ENCODE measurements at regions not wholly inside any gene's neighbourhood (a gene's known extent, or its start where the extent isn't known, plus 50 kb on each side); places are given as distances from the start of the nearest gene placed in this dataset.
"Not testable (repeated sequence)": the region's sequence is repeated elsewhere in the genome, so short reads cannot be mapped to it uniquely, and the experiment has no call there.

DNA sequence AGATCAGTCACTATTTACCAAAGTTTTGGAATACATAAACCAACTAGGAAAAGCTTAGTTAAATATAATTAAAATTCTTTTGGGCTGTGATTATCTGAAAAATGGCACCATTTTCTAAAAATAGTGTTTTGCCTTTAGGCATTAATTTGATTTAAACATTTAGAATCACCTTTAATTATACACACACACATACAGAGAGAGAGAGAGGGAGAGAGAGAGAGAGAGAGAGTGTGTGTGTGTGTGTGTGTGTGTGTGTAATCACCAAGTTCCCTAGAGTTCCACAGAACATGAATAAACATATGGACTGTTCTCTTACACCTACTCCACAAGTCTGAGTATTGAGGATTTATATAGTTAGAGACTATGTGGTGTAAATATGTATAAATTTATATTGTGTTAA is 141.2 kb upstream of the ATXN1 start:
- no peak for DNase-seq

- DNase-seq: peak; percentile 85
Observed at GRCh38 chr6:16901782-16902181, 140.5 kb upstream of the ATXN1 start.

- DNase-seq: peak; percentile 49
Observed at GRCh38 chr6:16901306-16901705, 140.0 kb upstream of the ATXN1 start.

GRCh38 chr6:16898640-16899396 is 137.6 kb upstream of the ATXN1 start:
- DNase-seq: no peak

- DNase-seq: no peak
Observed at GRCh38 chr6:16897669-16898068, 136.4 kb upstream of the ATXN1 start.

DNA sequence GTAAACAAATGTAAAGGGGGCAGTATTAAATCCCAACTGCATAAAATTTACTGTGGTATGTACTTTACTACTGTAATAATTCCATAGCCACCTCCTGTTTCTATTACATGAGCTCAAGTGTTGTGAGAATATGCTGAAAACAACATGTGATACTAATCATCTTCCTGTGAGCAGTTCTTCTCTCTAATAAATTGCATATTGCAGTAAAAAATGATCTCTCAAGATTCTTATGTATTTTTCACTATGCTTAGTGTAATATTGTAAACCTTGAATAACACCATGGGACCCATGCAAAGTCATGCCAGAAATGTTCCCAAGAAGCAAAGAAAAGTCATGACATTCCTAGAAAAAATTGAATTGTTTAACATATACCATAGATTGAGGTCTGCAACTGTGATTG is 133.0 kb upstream of the ATXN1 start:
- DNase-seq: no peak

- not testable (repeated sequence) for DNase-seq
Observed at GRCh38 chr6:16891110-16891509, 129.8 kb upstream of the ATXN1 start.

DNA sequence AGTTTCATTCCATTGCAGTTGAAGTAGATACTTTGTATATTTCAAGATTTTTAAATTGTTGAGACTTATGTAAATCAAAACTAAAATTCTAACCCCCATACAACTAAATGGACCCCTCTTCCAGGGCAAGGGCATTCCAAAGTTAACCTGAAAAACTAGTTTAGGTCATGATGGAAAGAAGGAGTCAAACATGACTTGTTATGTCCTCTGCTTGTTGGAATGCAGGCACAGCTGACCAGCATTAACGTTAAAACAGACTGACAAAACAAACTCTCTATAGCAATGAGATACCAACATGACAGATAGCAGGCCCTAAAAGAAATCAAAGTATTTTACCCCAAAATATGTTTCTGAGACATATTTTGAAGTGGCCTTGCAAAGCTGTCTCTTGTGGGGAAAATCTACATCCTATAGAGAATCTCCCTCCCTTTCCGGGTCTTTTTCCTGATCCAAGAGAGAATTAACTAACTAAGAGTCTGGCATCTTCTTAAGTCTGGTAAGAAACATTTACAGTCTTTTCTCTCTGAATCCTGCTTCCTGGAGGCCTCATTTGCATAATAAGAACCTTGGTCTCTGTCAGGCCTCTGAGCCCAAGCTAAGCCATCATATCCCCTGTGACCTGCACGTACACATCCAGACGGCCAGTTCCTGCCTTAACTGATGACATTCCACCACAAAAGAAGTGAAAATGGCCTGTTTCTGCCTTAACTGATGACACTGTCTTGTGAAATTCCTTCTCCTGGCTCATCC is 124.3 kb upstream of the ATXN1 start:
- no peak for DNase-seq

DNA sequence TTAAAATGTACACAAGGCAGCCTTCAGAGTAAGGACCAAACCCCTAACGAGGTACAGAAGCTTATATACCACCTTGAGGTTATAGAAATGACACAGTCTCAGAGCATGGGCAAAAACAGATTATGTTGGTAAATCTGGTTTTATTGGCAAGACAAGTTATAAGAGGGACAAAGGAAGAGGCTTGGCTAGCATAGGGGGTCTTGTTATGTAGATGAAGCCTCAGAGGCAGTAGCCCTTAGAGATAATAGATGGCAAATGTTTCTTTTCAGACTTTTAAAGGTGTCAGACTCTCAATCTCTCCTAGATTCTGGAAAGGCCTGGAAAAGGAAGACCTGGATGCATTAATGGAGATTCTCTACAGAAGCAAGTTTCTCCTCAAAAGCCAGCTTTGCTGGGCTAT is 123.3 kb upstream of the ATXN1 start:
- no peak for DNase-seq

GRCh38 chr6:16883414-16883813 is 122.2 kb upstream of the ATXN1 start:
- no peak for DNase-seq

GRCh38 chr6:16882230-16882629 is 121.0 kb upstream of the ATXN1 start:
- DNase-seq: no peak

DNA sequence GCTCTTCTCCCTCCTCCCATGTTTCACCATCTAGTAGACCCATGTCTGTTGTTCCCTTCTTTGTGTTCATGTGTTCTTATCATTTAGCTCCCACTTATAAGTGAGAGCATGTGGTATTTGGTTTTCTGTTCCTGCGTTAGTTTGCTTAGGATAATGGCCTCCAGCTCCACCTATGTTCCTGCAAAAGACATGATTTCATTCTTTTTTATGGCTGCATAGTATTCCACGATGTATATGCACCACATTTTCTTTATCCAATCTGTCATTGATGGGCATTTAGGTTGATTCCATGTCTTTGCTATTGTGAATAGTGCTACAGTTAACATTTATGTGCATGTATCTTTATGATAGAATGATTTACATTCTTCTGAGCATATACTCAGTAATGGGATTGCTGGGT is 115.6 kb upstream of the ATXN1 start:
- DNase-seq: not testable (repeated sequence)

- no peak for DNase-seq
Observed at GRCh38 chr6:16876201-16876600, 114.9 kb upstream of the ATXN1 start.

DNA sequence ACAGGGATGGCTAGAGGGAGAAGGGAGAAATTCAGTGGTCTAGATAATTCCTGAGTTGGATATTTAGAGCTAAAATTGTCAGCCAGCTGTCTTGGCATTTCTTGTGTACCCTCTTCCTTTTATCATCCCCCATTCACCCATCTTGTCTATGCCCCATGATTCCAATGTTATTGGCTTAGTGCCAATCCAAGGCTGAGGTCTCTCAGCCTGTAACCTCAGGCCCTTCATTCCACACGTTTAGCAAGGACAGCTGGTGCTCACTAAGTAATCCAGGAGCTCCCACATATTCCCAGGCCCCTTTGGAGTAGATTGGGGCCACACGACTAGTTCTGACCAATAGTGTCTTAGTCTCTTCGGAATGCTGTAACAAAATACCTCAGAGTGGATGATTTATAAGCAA is 112.4 kb upstream of the ATXN1 start:
- no peak for DNase-seq

GRCh38 chr6:16872543-16873235 is 111.4 kb upstream of the ATXN1 start:
- no peak for DNase-seq

DNA sequence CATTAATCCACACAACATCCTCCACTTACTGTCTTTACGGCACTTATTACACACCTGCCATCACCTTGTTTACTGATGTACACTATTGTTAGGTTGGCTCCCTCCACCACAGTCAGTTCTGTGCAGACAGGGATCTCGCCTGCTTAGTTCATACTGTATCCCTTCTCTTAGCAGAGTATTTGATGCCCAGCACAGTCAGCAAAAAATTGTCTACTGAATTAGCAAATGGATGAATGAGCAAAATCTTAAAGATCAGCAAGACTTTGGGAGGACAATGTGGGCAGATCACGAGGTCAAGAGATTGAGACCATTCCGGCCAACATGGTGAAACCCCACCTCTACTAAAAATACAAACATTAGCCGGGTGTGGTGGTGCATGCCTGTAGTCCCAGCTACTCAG is 109.8 kb upstream of the ATXN1 start:
- DNase-seq: no peak

DNA sequence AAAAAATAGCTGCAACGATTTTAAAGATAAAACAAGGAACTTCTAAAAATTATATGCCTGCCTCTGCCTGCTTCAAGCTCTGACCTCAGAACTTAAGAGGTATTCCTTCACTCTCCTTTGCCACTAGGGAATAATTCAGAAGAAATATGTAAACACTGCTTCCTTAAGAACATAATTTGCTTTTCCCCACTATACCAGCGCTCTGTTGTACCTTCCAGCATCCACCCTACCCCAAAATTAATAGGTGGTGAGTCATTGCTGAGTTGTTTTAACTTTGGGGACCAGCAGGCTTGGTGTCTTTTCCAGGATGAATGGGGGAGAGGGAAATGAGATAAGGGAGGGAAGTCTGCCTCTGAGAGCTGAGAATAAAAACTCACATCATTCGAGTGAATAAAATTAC is 107.7 kb upstream of the ATXN1 start:
- DNase-seq: no peak

- DNase-seq: no peak
Observed at GRCh38 chr6:16857969-16858592, 96.8 kb upstream of the ATXN1 start.

DNA sequence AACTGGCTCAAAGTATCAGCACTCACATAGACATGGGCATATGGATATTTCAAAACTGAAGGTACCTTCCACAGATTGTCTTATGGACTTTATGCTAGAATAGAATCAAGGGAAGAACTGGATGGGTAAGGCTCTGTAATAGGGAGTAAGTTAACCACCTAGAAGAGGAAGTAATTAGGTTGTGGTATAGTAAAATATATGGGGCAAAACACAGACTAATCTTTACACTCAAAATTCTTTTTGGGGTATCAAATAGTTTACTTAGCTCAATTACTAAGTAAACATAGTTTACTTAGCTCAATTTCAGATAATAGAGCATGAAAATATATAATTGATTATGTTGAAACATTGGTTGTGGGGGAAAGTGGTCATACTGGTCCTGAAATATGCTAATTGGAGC is 94.2 kb upstream of the ATXN1 start:
- no peak for DNase-seq

DNA sequence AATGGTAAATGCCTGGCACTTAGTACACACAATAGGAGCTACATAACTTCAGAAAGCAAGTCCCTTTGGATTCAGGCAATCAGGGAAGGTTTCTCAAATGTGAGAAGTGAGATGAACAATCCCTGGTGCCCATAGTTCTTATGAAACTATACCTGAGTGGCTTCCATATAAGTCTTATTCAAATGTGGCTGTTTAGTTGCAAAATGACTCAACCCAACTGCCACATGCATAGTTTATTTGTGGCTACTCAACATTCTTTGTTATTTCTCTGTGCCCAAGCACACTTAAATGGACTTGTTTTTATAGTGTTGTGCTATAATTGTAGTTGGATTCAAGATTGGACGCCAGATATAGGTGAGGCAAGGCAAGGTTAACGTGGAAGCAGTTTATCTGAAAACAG is 93.7 kb upstream of the ATXN1 start:
- no peak for DNase-seq

DNA sequence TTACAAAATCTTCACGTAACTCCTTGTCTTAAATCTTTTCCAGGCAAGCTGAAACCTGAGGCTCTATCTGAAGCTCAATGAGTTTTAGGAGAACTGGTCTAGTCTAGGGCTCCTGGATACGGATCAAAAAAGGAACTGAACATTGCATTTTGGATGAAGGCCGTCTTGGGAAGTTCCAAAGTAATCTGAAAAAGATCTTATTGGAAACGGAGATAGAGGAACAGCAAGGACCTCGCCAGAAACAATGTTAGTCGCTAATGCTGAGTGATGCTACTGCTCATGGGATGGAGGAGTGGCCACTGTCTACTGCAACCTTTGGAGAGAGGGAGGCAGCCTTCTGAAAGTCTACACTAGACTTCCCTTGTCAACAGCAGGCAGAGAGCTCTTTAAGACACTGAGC is 91.4 kb upstream of the ATXN1 start:
- peak; percentile 15 for DNase-seq

DNA sequence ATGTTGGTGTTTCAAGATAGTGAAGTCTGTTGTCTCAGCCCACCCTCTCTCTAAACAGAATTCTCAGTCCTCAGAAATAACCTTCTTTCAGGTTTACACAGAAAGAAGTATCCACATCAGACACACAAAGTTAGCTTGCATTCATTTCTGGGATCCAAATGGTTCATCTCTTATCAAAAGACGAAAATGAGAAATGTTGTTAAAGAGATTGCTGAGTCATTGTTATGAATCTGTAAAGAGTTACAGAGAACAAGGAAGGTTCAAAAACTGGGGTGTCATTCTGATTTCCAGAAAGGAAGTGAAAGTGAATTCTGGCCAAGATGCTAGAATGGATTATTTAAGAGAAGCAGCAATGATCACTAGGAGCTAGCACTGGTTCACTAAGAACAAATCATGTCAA is 90.5 kb upstream of the ATXN1 start:
- DNase-seq: peak; percentile 77

- DNase-seq: no peak
Observed at GRCh38 chr6:16851044-16851540, 89.8 kb upstream of the ATXN1 start.

Data from suppressor macrophage treated with lipopolysaccharide for 4 hours (primary cell).